Mesendoderm (in vitro differentiated cells): ENCODE measurements at regions not wholly inside any gene's neighbourhood (a gene's known extent, or its start where the extent isn't known, plus 50 kb on each side); places are given as distances from the start of the nearest gene placed in this dataset.

Source experiments
- DNase-seq: peaks from one replicate; pipeline ENCODE4 v3.0.0; 2013
- H2AK5ac ChIP-seq: 2 replicates; pipeline ENCODE4 v1.6.1; 2013; ENCODE audit warnings: low read length, inconsistent platforms
- H2BK120ac ChIP-seq: 2 replicates; pipeline ENCODE4 v1.6.1; 2013; ENCODE audit warnings: low read depth, mild to moderate bottlenecking, low read length, moderate library complexity, mixed read lengths
- H2BK15ac ChIP-seq: replicated peaks from 2 replicates; pipeline ENCODE4 v1.6.1; 2013; ENCODE audit warnings: low read depth, mild to moderate bottlenecking, moderate library complexity
- H2BK5ac ChIP-seq: 2 replicates; pipeline ENCODE4 v1.6.1; 2013; ENCODE audit warnings: low read length, inconsistent platforms
- H3K18ac ChIP-seq: 2 replicates; pipeline ENCODE4 v1.6.1; 2013; ENCODE audit warnings: mild to moderate bottlenecking, low read length, mixed read lengths
- H3K23ac ChIP-seq: one replicate; pipeline ENCODE4 v1.6.1; 2013; ENCODE audit warnings: low read length
- H3K27ac ChIP-seq: 2 replicates; pipeline ENCODE4 v1.5.1; 2013; ENCODE audit warnings: low read depth, mild to moderate bottlenecking, inconsistent platforms, low read length, moderate library complexity
- H3K27me3 ChIP-seq: 2 replicates; pipeline ENCODE4 v1.6.1; 2013; ENCODE audit warnings: low read length, control low read depth, mild to moderate bottlenecking, inconsistent platforms; ENCODE audit not compliant: insufficient read depth, poor library complexity
- H3K36me3 ChIP-seq: 2 replicates; pipeline ENCODE4 v1.6.1; 2013; ENCODE audit warnings: low read length, inconsistent platforms; ENCODE audit not compliant: control insufficient read depth, insufficient read depth
- H3K4ac ChIP-seq: one replicate; pipeline ENCODE4 v1.6.1; 2013; ENCODE audit warnings: low read depth, mild to moderate bottlenecking, low read length, moderate library complexity
- H3K4me1 ChIP-seq: 2 replicates; pipeline ENCODE4 v1.6.1; 2013; ENCODE audit warnings: low read depth, low read length, inconsistent platforms; ENCODE audit not compliant: control insufficient read depth
- H3K4me2 ChIP-seq: 2 replicates; pipeline ENCODE4 v1.6.1; 2013; ENCODE audit warnings: low read length
- H3K4me3 ChIP-seq: 2 replicates; pipeline ENCODE4 v1.5.1; 2013; ENCODE audit warnings: mild to moderate bottlenecking, low read length
- H3K56ac ChIP-seq: one replicate; pipeline ENCODE4 v1.6.1; 2013; ENCODE audit warnings: low read length
- H3K79me1 ChIP-seq: 2 replicates; pipeline ENCODE4 v1.6.1; 2013; ENCODE audit warnings: low read length, inconsistent platforms
- H3K79me2 ChIP-seq: 2 replicates; pipeline ENCODE4 v1.6.1; 2013; ENCODE audit warnings: mild to moderate bottlenecking, low read length; ENCODE audit not compliant: control insufficient read depth, insufficient read depth
- H3K9ac ChIP-seq: 2 replicates; pipeline ENCODE4 v1.6.1; 2013; ENCODE audit warnings: low read length, inconsistent platforms
- H4K5ac ChIP-seq: one replicate; pipeline ENCODE4 v1.6.1; 2013; ENCODE audit warnings: low read length
- H4K8ac ChIP-seq: one replicate; pipeline ENCODE4 v1.6.1; 2013; ENCODE audit warnings: low read depth, mild to moderate bottlenecking, control low read depth, low read length, moderate library complexity
- WGBS: extraction: QIAGEN DNeasy Blood & Tissue Kit; methylation state at CpG from one replicate; pipeline ENCODE4 v1.1.7; 2013; ENCODE audit warnings: low lambda C conversion rate, missing lambda C conversion rate; ENCODE audit not compliant: insufficient coverage; ENCODE audit errors: extremely low coverage; 5-methylcytosine and 5-hydroxymethylcytosine counted together

DNA sequence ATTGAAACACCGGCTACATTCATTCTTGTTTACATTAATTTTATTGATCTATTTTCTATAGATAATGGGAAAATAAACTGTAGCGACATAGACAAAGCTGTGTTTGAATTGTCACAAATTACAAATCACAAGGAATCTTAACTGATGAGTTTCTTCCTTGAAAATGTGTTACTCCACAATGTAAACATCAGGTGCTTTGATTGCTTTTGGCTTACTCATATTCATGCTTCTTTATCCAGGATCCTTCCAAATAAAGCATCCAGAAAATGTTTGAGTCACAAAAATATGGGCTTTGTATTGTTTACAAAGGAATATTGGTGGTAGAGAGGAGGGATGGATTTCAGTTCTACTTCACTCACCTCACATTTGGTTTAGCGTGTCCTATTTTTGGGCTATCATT is 64.0 kb downstream of the BMP2 start:
- Histone ChIP-seq H3K4me3 (no peak overlapping the region), H4K5ac (no peak overlapping the region), H3K27ac (no peak overlapping the region), H3K18ac (no peak overlapping the region), H3K4me2 (no peak overlapping the region), H3K4ac (no peak overlapping the region), H3K56ac (no peak overlapping the region), H2AK5ac (no peak overlapping the region), H2BK5ac (peak overlapping the region; percentile 55), H3K79me1 (no peaks in the 10 kb centered on the region), H3K4me1 (no peaks in the 10 kb centered on the region), H4K8ac (no peak overlapping the region), H2BK15ac (no peak overlapping the region), H3K36me3 (no peaks in the 10 kb centered on the region), H3K79me2 (no peaks in the 10 kb centered on the region), H2BK120ac (no peak overlapping the region), H3K27me3 (no peaks in the 10 kb centered on the region), H3K9ac (no peak overlapping the region), H3K23ac (no peak overlapping the region)
- no CpG with 5 or more reads among the region's 3 CpGs for WGBS
- DNase-seq = no peak

DNA sequence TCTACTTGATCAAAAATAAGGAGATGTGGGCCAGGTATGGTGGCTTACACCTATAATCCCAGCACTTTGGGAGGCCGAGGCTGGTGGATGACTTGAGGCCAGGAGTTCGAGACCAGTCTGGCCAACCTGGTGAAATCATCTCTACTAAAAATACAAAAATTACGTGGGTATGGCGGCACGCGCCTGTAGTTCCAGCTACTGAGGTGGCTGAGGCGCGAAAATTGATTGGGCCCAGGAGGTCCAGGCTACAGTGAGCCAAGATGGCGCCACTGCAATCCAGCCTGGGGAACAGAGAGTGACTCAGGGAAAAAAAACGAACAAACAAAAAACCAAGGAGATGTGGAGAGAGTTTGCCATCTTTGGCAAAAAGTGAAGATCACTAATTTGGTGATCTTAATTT is 65.3 kb downstream of the BMP2 start:
- no CpG with 5 or more reads among the region's 10 CpGs for WGBS
- no peak for DNase-seq
- no peak overlapping the region for H2BK15ac ChIP-seq
- no peaks in the 10 kb centered on the region for H3K79me2 ChIP-seq
- H3K9ac ChIP-seq = no peak overlapping the region
- no peak overlapping the region for H4K8ac ChIP-seq
- H3K23ac ChIP-seq = no peak overlapping the region
- H3K36me3 ChIP-seq = no peaks in the 10 kb centered on the region
- H3K4me3 ChIP-seq = no peak overlapping the region
- no peak overlapping the region for H2BK120ac ChIP-seq
- H3K18ac ChIP-seq = peak overlapping the region; percentile 39
- H3K4me2 ChIP-seq = no peak overlapping the region
- H3K27ac ChIP-seq = no peak overlapping the region
- no peak overlapping the region for H2AK5ac ChIP-seq
- peak overlapping the region; percentile 38 for H3K56ac ChIP-seq
- no peaks in the 10 kb centered on the region for H3K79me1 ChIP-seq
- H3K4me1 ChIP-seq = no peaks in the 10 kb centered on the region
- H2BK5ac ChIP-seq = peak overlapping the region; percentile 35
- no peaks in the 10 kb centered on the region for H3K27me3 ChIP-seq
- peak overlapping the region; percentile 56 for H3K4ac ChIP-seq
- no peak overlapping the region for H4K5ac ChIP-seq

DNA sequence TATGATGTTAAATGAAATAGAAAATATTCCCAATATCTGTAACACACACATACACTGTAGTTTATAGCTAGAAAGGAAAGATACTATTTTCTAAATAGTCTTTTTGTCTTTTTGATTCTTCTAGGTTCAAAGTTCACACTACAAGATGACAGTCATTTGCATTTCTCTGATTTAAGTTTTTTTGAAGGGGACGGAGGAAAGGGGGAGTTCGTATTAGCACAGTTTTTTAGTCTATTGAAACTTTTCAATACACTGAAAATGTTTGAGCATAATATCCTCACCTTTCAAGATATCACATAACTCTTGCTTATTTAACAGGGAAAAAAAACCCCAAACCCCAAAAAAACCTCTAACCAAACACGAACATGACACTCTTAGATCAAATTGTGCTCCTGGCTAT is 68.1 kb downstream of the BMP2 start:
- Histone ChIP-seq H3K4me2 (no peak overlapping the region), H3K36me3 (no peaks in the 10 kb centered on the region), H3K4me1 (no peaks in the 10 kb centered on the region), H3K23ac (no peak overlapping the region), H3K27me3 (no peaks in the 10 kb centered on the region), H4K5ac (no peak overlapping the region), H2BK5ac (peak overlapping the region; percentile 30), H2AK5ac (no peak overlapping the region), H4K8ac (no peak overlapping the region), H2BK15ac (no peak overlapping the region), H3K9ac (no peak overlapping the region), H3K79me1 (no peaks in the 10 kb centered on the region), H3K79me2 (no peaks in the 10 kb centered on the region), H3K27ac (no peak overlapping the region), H2BK120ac (no peak overlapping the region), H3K4me3 (no peak overlapping the region), H3K4ac (no peak overlapping the region), H3K56ac (no peak overlapping the region), H3K18ac (peak overlapping the region; percentile 84)
- WGBS = 100% methylated on average over 1 of the region's 3 CpGs
- DNase-seq = no peak

DNA sequence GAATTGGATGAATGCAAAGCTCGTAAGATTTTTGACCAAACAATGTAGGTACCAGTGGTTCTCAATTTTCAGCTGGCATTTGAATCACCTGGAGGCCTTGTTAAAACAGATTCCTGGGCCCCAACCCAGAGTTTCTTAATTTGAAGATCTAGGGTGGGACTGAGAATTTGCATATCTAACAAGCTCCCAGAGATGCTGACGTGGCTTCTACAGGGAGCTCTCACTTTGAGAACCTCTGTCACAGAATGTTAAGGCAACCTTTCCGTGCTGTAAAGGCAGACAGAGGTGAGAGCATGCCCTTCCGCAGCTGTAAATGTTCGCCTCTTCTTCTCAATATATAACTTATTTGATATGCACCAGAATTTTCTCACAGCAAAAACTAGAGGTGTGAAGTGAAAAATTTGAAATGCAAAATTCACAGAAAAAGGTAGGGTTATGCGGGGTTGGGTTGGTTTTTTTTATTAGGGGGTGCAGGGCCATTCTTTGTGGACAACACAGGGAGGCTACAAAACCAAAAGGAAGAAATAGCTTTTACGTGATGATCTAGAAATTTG is 69.4 kb downstream of the BMP2 start:
- Histone ChIP-seq H4K8ac (no peak overlapping the region), H3K4me1 (no peaks in the 10 kb centered on the region), H3K4ac (no peak overlapping the region), H3K9ac (peak overlapping the region; percentile 40), H4K5ac (no peak overlapping the region), H2BK15ac (peak overlapping the region; percentile 57), H3K27me3 (no peaks in the 10 kb centered on the region), H3K23ac (no peak overlapping the region), H3K56ac (peak overlapping the region; percentile 4), H2BK5ac (no peak overlapping the region), H3K27ac (no peak overlapping the region), H2BK120ac (no peak overlapping the region), H3K18ac (peak overlapping the region; percentile 51), H3K4me3 (no peak overlapping the region), H2AK5ac (no peak overlapping the region), H3K36me3 (no peaks in the 10 kb centered on the region), H3K4me2 (no peak overlapping the region), H3K79me1 (no peaks in the 10 kb centered on the region), H3K79me2 (no peaks in the 10 kb centered on the region)
- DNase-seq = peak; percentile 72
- WGBS = no CpG with 5 or more reads among the region's 7 CpGs

DNA sequence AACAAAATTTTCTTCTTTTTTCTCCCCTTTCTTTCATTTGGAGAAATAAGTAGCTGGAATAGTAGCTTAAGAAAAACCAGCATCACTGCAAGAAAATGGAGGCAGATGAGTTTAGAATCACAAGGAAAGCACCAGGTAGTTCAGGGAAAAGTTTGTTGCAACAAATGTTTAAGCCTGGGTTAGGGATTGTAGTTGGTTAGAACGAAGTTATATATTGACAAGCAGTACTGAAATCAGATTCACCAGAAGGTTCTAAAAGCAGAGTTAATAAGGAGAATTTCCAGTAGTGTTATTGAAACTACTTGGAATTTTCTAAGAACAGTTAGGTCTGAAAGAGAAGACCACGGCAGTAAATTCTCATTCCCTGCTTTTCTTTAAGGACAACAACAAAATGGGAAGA is 70.2 kb downstream of the BMP2 start:
- Histone ChIP-seq H3K23ac (no peak overlapping the region), H3K36me3 (no peaks in the 10 kb centered on the region), H3K4ac (no peak overlapping the region), H4K8ac (no peak overlapping the region), H3K9ac (no peak overlapping the region), H2BK120ac (no peak overlapping the region), H3K79me1 (no peaks in the 10 kb centered on the region), H2AK5ac (no peak overlapping the region), H3K4me2 (no peak overlapping the region), H2BK5ac (no peak overlapping the region), H3K4me3 (no peak overlapping the region), H3K27me3 (no peaks in the 10 kb centered on the region), H4K5ac (no peak overlapping the region), H3K79me2 (no peaks in the 10 kb centered on the region), H3K27ac (no peak overlapping the region), H3K4me1 (no peaks in the 10 kb centered on the region), H3K18ac (no peak overlapping the region), H3K56ac (no peak overlapping the region), H2BK15ac (peak overlapping the region; percentile 57)
- WGBS = no CpG with 5 or more reads among the region's 2 CpGs
- DNase-seq = no peak

DNA sequence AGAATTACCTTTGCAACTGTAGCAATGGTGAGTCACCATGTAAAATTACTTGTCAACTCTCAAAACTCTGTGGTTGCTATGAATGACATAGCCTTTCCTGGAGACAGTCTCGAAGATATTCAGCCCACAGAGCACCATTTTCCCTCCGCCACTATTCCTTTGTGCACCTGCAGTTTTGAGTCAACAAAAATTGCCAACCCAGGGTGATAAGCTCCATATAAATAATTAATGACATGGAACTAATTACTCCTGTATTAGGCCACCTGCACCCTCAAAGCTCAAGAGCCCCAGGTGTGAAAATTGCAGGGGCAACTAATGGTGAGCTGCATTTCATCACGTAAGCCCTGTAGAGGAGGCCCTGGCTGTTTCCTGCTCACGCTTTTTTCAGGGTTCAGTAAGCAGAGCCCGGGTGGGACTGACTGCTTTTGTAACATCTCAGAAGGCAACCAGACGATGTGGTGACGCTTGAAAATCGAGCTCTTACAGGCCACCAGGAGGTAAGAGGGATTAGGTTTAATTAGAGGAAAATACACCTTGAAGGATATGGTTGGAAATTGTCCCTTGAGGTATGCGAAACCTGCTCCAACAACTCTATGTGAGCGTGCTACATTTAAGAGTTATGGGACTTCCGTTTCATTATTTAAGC is 70.8 kb downstream of the BMP2 start:
- WGBS = no CpG with 5 or more reads among the region's 11 CpGs
- Histone ChIP-seq H3K4me1 (no peaks in the 10 kb centered on the region), H4K8ac (no peak overlapping the region), H3K4me3 (no peak overlapping the region), H3K36me3 (no peaks in the 10 kb centered on the region), H3K56ac (no peak overlapping the region), H3K79me2 (no peaks in the 10 kb centered on the region), H3K27me3 (no peaks in the 10 kb centered on the region), H3K18ac (peak overlapping the region; percentile 70), H2BK5ac (no peak overlapping the region), H3K23ac (no peak overlapping the region), H3K27ac (no peak overlapping the region), H4K5ac (no peak overlapping the region), H2BK15ac (no peak overlapping the region), H3K4me2 (no peak overlapping the region), H2AK5ac (no peak overlapping the region), H3K79me1 (no peaks in the 10 kb centered on the region), H2BK120ac (no peak overlapping the region), H3K4ac (peak overlapping the region; percentile 79), H3K9ac (no peak overlapping the region)
- DNase-seq = no peak
